ENCODE measurements at regions not wholly inside any gene's neighbourhood (a gene's known extent, or its start where the extent isn't known, plus 50 kb on each side); places are given as distances from the start of the nearest gene placed in this dataset.

DNA sequence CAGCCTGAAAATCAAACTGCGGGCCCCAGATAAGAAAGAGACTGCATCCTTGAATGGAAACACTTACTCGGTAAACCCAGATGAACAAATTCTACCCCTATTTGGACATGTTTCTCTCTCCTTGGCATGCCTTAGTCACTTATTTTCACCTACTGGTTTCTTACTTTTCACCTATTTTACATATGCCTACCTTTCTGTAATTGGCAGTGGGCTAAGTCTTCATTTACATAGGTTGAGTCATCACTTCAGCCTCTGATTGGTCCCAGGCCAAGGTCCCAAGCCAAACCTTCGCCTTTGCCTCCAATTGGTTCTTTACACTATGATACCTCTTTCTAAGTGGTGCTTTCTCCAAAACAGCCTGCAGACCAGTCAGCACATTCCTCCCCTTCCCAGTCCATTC, 111.3 kb downstream of the DYRK2 start:
- TF ChIP-seq POLR2A (IDR thresholded peaks at IDR 0.05; ENCODE audit: low read depth, low read length) (no peak), CTCF (IDR thresholded peaks at IDR 0.05; ENCODE audit: extremely low read depth in 1 of 2, insufficient read depth in 1 of 2, low read depth in 1 of 2, low read length in 2 of 2) (no peak), POLR2AphosphoS5 (IDR thresholded peaks at IDR 0.05; ENCODE audit: insufficient read depth, low read depth, low read length) (no peak), EZH2 (IDR thresholded peaks at IDR 0.05; ENCODE audit: borderline replicate concordance, low read depth, low read length, severe bottlenecking) (no peak), MYC (IDR thresholded peaks at IDR 0.05; ENCODE audit: low read depth, low read length) (no peak), JUN (IDR thresholded peaks at IDR 0.05; ENCODE audit: borderline replicate concordance, insufficient read depth, insufficient read length, low read depth) (no peak), MAX (IDR thresholded peaks at IDR 0.05; ENCODE audit: insufficient read depth, insufficient read length) (no peak), GATA2 (IDR thresholded peaks at IDR 0.05; ENCODE audit: insufficient read depth, insufficient read length, low read depth, low read length) (no peak)
